ENCODE measurements at regions not wholly inside any gene's neighbourhood (a gene's known extent, or its start where the extent isn't known, plus 50 kb on each side); places are given as distances from the start of the nearest gene placed in this dataset.

DNA sequence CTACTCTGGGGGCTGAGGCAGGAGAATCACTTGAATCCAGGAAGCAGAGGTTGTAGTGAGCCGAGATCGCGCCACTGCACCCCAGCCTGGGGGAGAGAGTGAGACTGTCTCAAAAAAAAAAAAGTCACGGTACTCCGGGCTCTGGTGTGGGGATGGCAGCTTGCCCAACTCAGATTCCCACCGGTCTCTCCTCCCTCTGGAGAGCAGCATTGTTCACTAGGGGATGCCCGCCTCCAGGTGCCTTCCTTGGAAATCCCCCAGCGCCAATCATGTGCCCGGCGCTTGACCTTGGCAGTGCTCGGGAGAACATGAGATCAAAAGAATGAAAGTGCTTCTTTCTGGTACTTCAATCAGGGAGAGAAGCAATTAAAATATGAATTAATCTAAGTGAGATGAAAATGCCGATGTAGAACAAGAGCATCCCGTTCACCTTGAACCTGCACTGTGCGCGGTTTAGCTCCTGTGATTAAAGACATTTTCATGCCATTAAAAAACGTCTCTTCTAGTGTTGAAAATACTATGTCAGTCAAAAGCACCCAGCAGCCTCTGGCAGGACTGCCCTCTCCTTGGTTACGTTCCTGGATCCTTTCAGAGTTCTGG is 1127.3 kb upstream of the AUTS2 start:
- no peak overlapping the region for H3K4me3 ChIP-seq (ENCODE audit: extremely low read depth in 1 of 4, insufficient read depth in 2 of 4, low read depth in 3 of 4, low read length in 4 of 4)
- H3K23ac ChIP-seq (ENCODE audit: insufficient read length) = no peak overlapping the region
- no peak overlapping the region for H3K18ac ChIP-seq (ENCODE audit: extremely low read depth, low read length)
- no peak overlapping the region for H2AK5ac ChIP-seq (ENCODE audit: low read depth, low read length)
- H2BK12ac ChIP-seq (ENCODE audit: low read depth, low read length) = no peak overlapping the region
- H3K23me2 ChIP-seq (ENCODE audit: low read depth, low read length) = peaks cover 2% of the 10 kb centered on the region; the same call in 1 of the 2 replicates
- WGBS, 2 experiments (ENCODE audit: extremely low coverage in 1 of 2, insufficient coverage in 1 of 2, insufficient read length in 1 of 2, insufficient replicate concordance in 2 of 2, low coverage in 1 of 2, low lambda C conversion rate in 2 of 2, missing lambda C conversion rate in 1 of 2) = 93% methylated on average over 11 of the region's 17 CpGs; no CpG with 5 or more reads in 1 of the 2 experiments
- no peaks in the 10 kb centered on the region for H3K27me3 ChIP-seq (replicated peaks in 1 of 4; ENCODE audit: control insufficient read depth in 3 of 4, extremely low read depth in 1 of 4, insufficient read depth in 3 of 4, low read length in 3 of 4)
- no peak overlapping the region for H4K8ac ChIP-seq (ENCODE audit: extremely low read depth, insufficient read depth, low read length)
- H3K79me1 ChIP-seq (ENCODE audit: low read depth, low read length) = no peaks in the 10 kb centered on the region
- H2BK15ac ChIP-seq (ENCODE audit: low read length) = no peak overlapping the region
- H3K14ac ChIP-seq (ENCODE audit: insufficient read length) = no peak overlapping the region
- no peak overlapping the region for H2BK20ac ChIP-seq (ENCODE audit: low read length)
- DNase-seq (ENCODE audit: low read depth in 1 of 2, low spot score in 2 of 2) (no peak), FAIRE-seq (no peak)
- no peaks in the 10 kb centered on the region for H3K4me1 ChIP-seq (replicated peaks in 1 of 4; ENCODE audit: control insufficient read depth in 3 of 4, insufficient read depth in 4 of 4, low read length in 3 of 4)
- no peak overlapping the region for H3K56ac ChIP-seq (replicated peaks; ENCODE audit: insufficient read length, low read depth, low read length)
- POLR2A ChIA-PET (ENCODE audit: partially characterized antibody) = interaction anchor here (0.8 kb wide), 1 partner anchor 12 kb away, joined by 3 read pairs; no protein-coding TSS in a partner anchor
- no peaks in the 10 kb centered on the region for H3K36me3 ChIP-seq (ENCODE audit: control insufficient read depth in 2 of 4, insufficient read depth in 4 of 4, low read length in 3 of 4)
- H3K4ac ChIP-seq (replicated peaks; ENCODE audit: insufficient read length, low read depth, low read length) = no peak overlapping the region
- no peak overlapping the region for H3K27ac ChIP-seq (ENCODE audit: low read depth, low read length)
- no peak overlapping the region for H2AFZ ChIP-seq (ENCODE audit: low read length)
- H4K5ac ChIP-seq (ENCODE audit: insufficient read length, low read depth, low read length) = no peak overlapping the region
- no peaks in the 10 kb centered on the region for H3K79me2 ChIP-seq (ENCODE audit: control insufficient read depth in 1 of 2, insufficient read depth in 2 of 2, low read length in 2 of 2)
- H2BK5ac ChIP-seq (ENCODE audit: low read depth, low read length) = no peak overlapping the region
- no peak overlapping the region for H3K9ac ChIP-seq (replicated peaks in 1 of 4; ENCODE audit: extremely low read depth in 1 of 4, low read depth in 3 of 4, low read length in 3 of 4)
- no peak overlapping the region for H3K4me2 ChIP-seq (ENCODE audit: insufficient read depth in 1 of 2, low read depth in 2 of 2, low read length in 2 of 2)
- no peak overlapping the region for H2BK120ac ChIP-seq (replicated peaks; ENCODE audit: low read depth, low read length)
- CTCF ChIA-PET (ENCODE audit: partially characterized antibody) = no interaction called here
- no peaks in the 10 kb centered on the region for H3K9me3 ChIP-seq (ENCODE audit: insufficient read depth in 2 of 2, low read depth in 1 of 2, low read length in 1 of 2)
- no peak overlapping the region for H4K91ac ChIP-seq (replicated peaks; ENCODE audit: insufficient read length, low read length)
- H4K20me1 ChIP-seq (replicated peaks in 1 of 2; ENCODE audit: control insufficient read depth in 1 of 2, insufficient read depth in 2 of 2, low read length in 2 of 2) = no peaks in the 10 kb centered on the region
- TF ChIP-seq SP2 (IDR thresholded peaks at IDR 0.05; ENCODE audit: low read length) = no peak
- no peak for TF ChIP-seq EGR1 (IDR thresholded peaks at IDR 0.05; ENCODE audit: borderline replicate concordance, low read depth, low read length)
- TF ChIP-seq KDM1A (IDR thresholded peaks at IDR 0.05; ENCODE audit: borderline replicate concordance, low read length) = no peak
- TF ChIP-seq CBX8 (IDR thresholded peaks at IDR 0.05; ENCODE audit: borderline replicate concordance, low read depth, low read length) = no peak
- TF ChIP-seq BCL11A (IDR thresholded peaks at IDR 0.05; ENCODE audit: low read depth in 2 of 2, low read length in 2 of 2) = no peak
- TF ChIP-seq SIRT6 (IDR thresholded peaks at IDR 0.05; ENCODE audit: low read length) = no peak
- TF ChIP-seq, protein P1, sequence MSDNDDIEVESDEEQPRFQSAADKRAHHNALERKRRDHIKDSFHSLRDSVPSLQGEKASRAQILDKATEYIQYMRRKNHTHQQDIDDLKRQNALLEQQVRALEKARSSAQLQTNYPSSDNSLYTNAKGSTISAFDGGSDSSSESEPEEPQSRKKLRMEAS (IDR thresholded peaks at IDR 0.05) = no peak
- TF ChIP-seq, protein P2, sequence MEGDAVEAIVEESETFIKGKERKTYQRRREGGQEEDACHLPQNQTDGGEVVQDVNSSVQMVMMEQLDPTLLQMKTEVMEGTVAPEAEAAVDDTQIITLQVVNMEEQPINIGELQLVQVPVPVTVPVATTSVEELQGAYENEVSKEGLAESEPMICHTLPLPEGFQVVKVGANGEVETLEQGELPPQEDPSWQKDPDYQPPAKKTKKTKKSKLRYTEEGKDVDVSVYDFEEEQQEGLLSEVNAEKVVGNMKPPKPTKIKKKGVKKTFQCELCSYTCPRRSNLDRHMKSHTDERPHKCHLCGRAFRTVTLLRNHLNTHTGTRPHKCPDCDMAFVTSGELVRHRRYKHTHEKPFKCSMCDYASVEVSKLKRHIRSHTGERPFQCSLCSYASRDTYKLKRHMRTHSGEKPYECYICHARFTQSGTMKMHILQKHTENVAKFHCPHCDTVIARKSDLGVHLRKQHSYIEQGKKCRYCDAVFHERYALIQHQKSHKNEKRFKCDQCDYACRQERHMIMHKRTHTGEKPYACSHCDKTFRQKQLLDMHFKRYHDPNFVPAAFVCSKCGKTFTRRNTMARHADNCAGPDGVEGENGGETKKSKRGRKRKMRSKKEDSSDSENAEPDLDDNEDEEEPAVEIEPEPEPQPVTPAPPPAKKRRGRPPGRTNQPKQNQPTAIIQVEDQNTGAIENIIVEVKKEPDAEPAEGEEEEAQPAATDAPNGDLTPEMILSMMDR (IDR thresholded peaks at IDR 0.05; ENCODE audit: control extremely low read depth in 1 of 3, insufficient read depth in 1 of 3, low read depth in 1 of 3, low read length in 3 of 3) = no peak
- TF ChIP-seq PHF8 (conservative IDR thresholded peaks at IDR 0.05; ENCODE audit: low read depth, low read length) = no peak
- no peak for TF ChIP-seq TCF12 (IDR thresholded peaks at IDR 0.05; ENCODE audit: low read depth, low read length)
- TF ChIP-seq HDAC2 (IDR thresholded peaks at IDR 0.05; ENCODE audit: borderline replicate concordance in 1 of 2, low read depth in 2 of 2, low read length in 2 of 2) = no peak

All from H1 (cell line).